Psoas muscle (tissue), 7 donors: ENCODE measurements at regions not wholly inside any gene's neighbourhood (a gene's known extent, or its start where the extent isn't known, plus 50 kb on each side); places are given as distances from the start of the nearest gene placed in this dataset.

Experiments used
- ATAC-seq, 4 donors: fragments of 200-7000 bp; cut with Tn5 transposase; one replicate each; pipeline ENCODE4 v1.9.1; 2020; ENCODE audit warnings: moderate library complexity in 3 of 4, mild to moderate bottlenecking in 2 of 4
- DNase-seq, 2 donors: peaks; one replicate each; pipeline ENCODE4 v3.0.0-alpha.2; 2020
- H3K27ac ChIP-seq: fragments of 200-600 bp; one replicate; pipeline ENCODE4 v1.8.0; 2022
- H3K27me3 ChIP-seq, 3 donors: fragments of 200-600 bp in 1 of 3; one replicate each; pipeline versions ENCODE4 v1.6.1 to v1.8.0; 2013 to 2022; ENCODE audit warnings: low read length in 2 of 3, mild to moderate bottlenecking in 2 of 3, moderate library complexity in 1 of 3; ENCODE audit not compliant: insufficient read depth in 3 of 3
- H3K36me3 ChIP-seq, 2 donors: fragments of 200-600 bp in 1 of 2; one replicate each; pipeline versions ENCODE4 v1.6.1 to v1.8.0; 2013 to 2022; ENCODE audit warnings: low read depth in 1 of 2, mild to moderate bottlenecking in 1 of 2, moderate library complexity in 1 of 2; ENCODE audit not compliant: insufficient read depth in 1 of 2
- H3K4me1 ChIP-seq: fragments of 200-600 bp; one replicate; pipeline ENCODE4 v1.8.0; 2022
- H3K4me3 ChIP-seq: fragments of 200-600 bp; one replicate; pipeline ENCODE4 v1.8.0; 2022; ENCODE audit warnings: mild to moderate bottlenecking
- H3K9me3 ChIP-seq: fragments of 200-600 bp; one replicate; pipeline ENCODE4 v1.8.0; 2022
- CTCF ChIP-seq: fragments of 200-600 bp; IDR thresholded peaks from one replicate; pipeline ENCODE4 v1.8.0; 2022; ENCODE audit warnings: antibody characterized with exemption
- WGBS, 3 donors: extraction: QIAGEN DNeasy Blood & Tissue Kit; methylation state at CpG; one replicate each; pipeline versions ENCODE4 v1.1.6 to v1.1.7; 2013; 5-methylcytosine and 5-hydroxymethylcytosine counted together
- intact Hi-C, 2 donors: fragments of 100-400 bp; cut with DNase I; formaldehyde crosslinking; loops; one replicate each; pipeline versions ENCODE4 v1.11.0 to v1.14.2; 2022
- donor health status: healthy with polysubstance abuse.
- donor health status: DM: no; HTN: no; CAD: no; lungs with moderate emphysema.
- donor health status: Bipolar disorder and iron deficiency.
- donor health status: healthy.
- donor health status: DM: yes; HTN: yes; CAD: no.
- donor health status: DM: no; HTN: no; CAD: no.
- donor health status: DM: yes; HTN: yes; CAD: no.

- ATAC-seq, result no peak
- no peak for DNase-seq
- intact Hi-C loops, result no loop called here
- Histone ChIP-seq H3K27me3 (no peaks in the 10 kb centered on the region), H3K9me3 (no peaks in the 10 kb centered on the region), H3K4me1 (no peaks in the 10 kb centered on the region), H3K4me3 (no peak overlapping the region), H3K36me3 (no peaks in the 10 kb centered on the region), H3K27ac (no peak overlapping the region)
- WGBS, 3 donors, result 60 to 79% (median 68%) methylated on average over 2 of the region's 2 CpGs
- TF ChIP-seq CTCF, result no peak
These were observed 440.4 kb upstream of the GHITM start for GRCh38 chr10:83698899-83699298.

- intact Hi-C loops, result no loop called here
These were observed 437.5 kb upstream of the GHITM start for GRCh38 chr10:83701799-83702198.

GRCh38 chr10:83702731-83703130 is 436.6 kb upstream of the GHITM start:
- Histone ChIP-seq H3K27me3 (no peaks in the 10 kb centered on the region), H3K36me3 (no peaks in the 10 kb centered on the region), H3K9me3 (no peaks in the 10 kb centered on the region), H3K4me3 (no peak overlapping the region), H3K27ac (no peak overlapping the region), H3K4me1 (no peaks in the 10 kb centered on the region)
- ATAC-seq (no peak), DNase-seq (no peak)
- WGBS, 3 donors, result 64 to 68% (median 66%) methylated on average over 3 of the region's 3 CpGs
- no peak for TF ChIP-seq CTCF
- intact Hi-C loops, result no loop called here

More at GRCh38 chr10:83701799-83702198, 437.5 kb upstream of the GHITM start:
- H3K4me3 ChIP-seq, result no peak overlapping the region
- no peaks in the 10 kb centered on the region for H3K27me3 ChIP-seq
- 78 to 84% (median 79%) methylated on average over 3 of the region's 3 CpGs for WGBS, 3 donors
- H3K36me3 ChIP-seq, result no peaks in the 10 kb centered on the region
- no peaks in the 10 kb centered on the region for H3K4me1 ChIP-seq
- H3K27ac ChIP-seq, result no peak overlapping the region
- ATAC-seq (no peak), DNase-seq (no peak)
- no peak for TF ChIP-seq CTCF
- no peaks in the 10 kb centered on the region for H3K9me3 ChIP-seq

- no peaks in the 10 kb centered on the region for H3K27me3 ChIP-seq
- no peaks in the 10 kb centered on the region for H3K36me3 ChIP-seq
- no peak overlapping the region for H3K27ac ChIP-seq
- intact Hi-C loops, result no loop called here
- H3K4me3 ChIP-seq, result no peak overlapping the region
- no peaks in the 10 kb centered on the region for H3K9me3 ChIP-seq
- DNase-seq, result no peak
- no peaks in the 10 kb centered on the region for H3K4me1 ChIP-seq
- TF ChIP-seq CTCF, result no peak
- 39 to 43% (median 42%) methylated on average over 1 of the region's 1 CpG for WGBS, 3 donors
- no peak for ATAC-seq
These were observed 433.2 kb upstream of the GHITM start for GRCh38 chr10:83706120-83706519.

GRCh38 chr10:83706952-83707582 is 432.2 kb upstream of the GHITM start:
- H3K4me1 ChIP-seq, result no peaks in the 10 kb centered on the region
- ATAC-seq (no peak), DNase-seq (no peak)
- no peak overlapping the region for H3K27ac ChIP-seq
- 71 to 73% (median 72%) methylated on average over 2 of the region's 2 CpGs for WGBS, 3 donors
- intact Hi-C loops, result no loop called here
- TF ChIP-seq CTCF, result no peak
- H3K9me3 ChIP-seq, result no peaks in the 10 kb centered on the region
- no peaks in the 10 kb centered on the region for H3K36me3 ChIP-seq
- H3K4me3 ChIP-seq, result no peak overlapping the region
- H3K27me3 ChIP-seq, result no peaks in the 10 kb centered on the region
